Epithelial cell of proximal tubule (primary cell): ENCODE measurements at regions not wholly inside any gene's neighbourhood (a gene's known extent, or its start where the extent isn't known, plus 50 kb on each side); places are given as distances from the start of the nearest gene placed in this dataset.

ENCODE experiments used
- DNase-seq: peaks from one replicate; pipeline ENCODE4 v3.0.0-alpha.2; 2011; ENCODE audit warnings: low read depth
- H3K4me3 ChIP-seq: 2 replicates; pipeline ENCODE4 v1.5.1; 2011; ENCODE audit warnings: low read depth, mild to moderate bottlenecking, low read length
- CTCF ChIP-seq: conservative IDR thresholded peaks from 2 replicates; pipeline ENCODE4 v1.5.1; 2012; ENCODE audit warnings: low read depth, mild to moderate bottlenecking, low read length

DNA sequence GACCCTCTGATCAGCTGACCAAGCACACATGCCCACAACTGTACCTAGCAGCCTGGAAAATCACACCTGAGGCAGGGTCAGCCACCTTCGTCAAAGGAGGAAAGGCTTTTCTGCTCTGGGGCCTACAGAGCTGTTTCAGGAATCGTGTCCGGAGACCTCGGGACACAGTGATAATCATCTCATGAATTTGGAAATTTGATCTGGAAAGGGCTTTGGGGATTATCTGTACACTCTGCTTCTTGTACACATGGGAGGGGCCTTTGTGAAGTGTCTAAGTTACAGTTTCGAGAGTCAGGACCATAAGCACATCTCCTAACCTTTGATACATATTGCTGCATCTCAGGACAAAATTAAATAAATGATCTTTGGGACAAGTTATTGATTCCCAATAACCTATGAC is 1421.2 kb upstream of the TENM4 start:
- no peak overlapping the region for H3K4me3 ChIP-seq
- no peak for DNase-seq
- no peak for TF ChIP-seq CTCF

- no peak overlapping the region for H3K4me3 ChIP-seq
- TF ChIP-seq CTCF: no peak
- no peak for DNase-seq
These were observed 1420.4 kb upstream of the TENM4 start for GRCh38 chr11:80861193-80861592.

- TF ChIP-seq CTCF: no peak
- DNase-seq: no peak
- H3K4me3 ChIP-seq: no peak overlapping the region
These were observed 1419.8 kb upstream of the TENM4 start for GRCh38 chr11:80860632-80861031.

- DNase-seq: peak; percentile 35
- no peak for TF ChIP-seq CTCF
- no peak overlapping the region for H3K4me3 ChIP-seq
These were observed 1415.2 kb upstream of the TENM4 start for GRCh38 chr11:80856066-80856465.

DNA sequence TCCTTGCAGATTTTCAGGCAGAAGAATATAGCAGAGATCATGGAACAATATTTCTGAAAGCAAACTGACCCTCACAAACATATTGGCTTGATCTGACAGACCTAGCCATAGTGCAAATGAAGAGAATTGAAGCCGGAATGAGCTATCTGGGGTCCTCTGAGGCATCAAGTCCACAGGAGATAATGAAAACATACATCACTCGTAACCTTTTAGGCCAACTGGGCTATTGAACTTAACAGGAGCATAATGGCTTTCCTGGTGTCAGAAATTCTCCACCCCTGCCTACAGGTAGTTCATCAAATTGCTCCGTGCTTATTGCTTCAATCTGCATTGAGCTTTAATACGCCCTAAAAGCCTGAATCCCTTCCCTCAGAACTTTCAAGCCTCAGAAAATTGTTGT is 1414.6 kb upstream of the TENM4 start:
- no peak for DNase-seq
- H3K4me3 ChIP-seq: no peak overlapping the region
- no peak for TF ChIP-seq CTCF

- no peak for DNase-seq
- no peak for TF ChIP-seq CTCF
These were observed 1408.4 kb upstream of the TENM4 start for GRCh38 chr11:80849253-80849652.

GRCh38 chr11:80846979-80847378 is 1406.1 kb upstream of the TENM4 start:
- H3K4me3 ChIP-seq: no peak overlapping the region
- no peak for DNase-seq
- TF ChIP-seq CTCF: no peak

More at GRCh38 chr11:80849253-80849652, 1408.4 kb upstream of the TENM4 start:
- no peak overlapping the region for H3K4me3 ChIP-seq
